PC-9 (cell line): ENCODE measurements at regions not wholly inside any gene's neighbourhood (a gene's known extent, or its start where the extent isn't known, plus 50 kb on each side); places are given as distances from the start of the nearest gene placed in this dataset.
A peak's percentile ranks its signal among the peaks of the same experiment; 100 is the strongest.

Experiments
- BruUV-seq: library from RNA; stranded (reverse); fragments of 400-500 nt; replicated peaks from 2 replicates; lab custom pipeline; 2021; lab: Mats Ljungman, UMichigan
- CTCF ChIA-PET: fragments of 300-600 bp; sonication (Branson Sonifier 250); formaldehyde crosslinking; loops from one replicate; lab custom pipeline; 2022; ENCODE audit warnings: antibody characterized with exemption; lab: Charles Lee
- POLR2A ChIA-PET: fragments of 300-600 bp; sonication (Branson Sonifier 250); formaldehyde crosslinking; loops from one replicate; lab custom pipeline; 2022; ENCODE audit warnings: antibody characterized with exemption; ENCODE audit not compliant: unreplicated experiment; lab: Charles Lee
- DNase-seq, 2 experiments: peaks; one replicate each; pipeline versions ENCODE4 v3.0.0 to v3.0.0-alpha.2; 2015 to 2022; ENCODE audit warnings: mixed read lengths in 1 of 2
- H2AFZ ChIP-seq: fragments of 200-600 bp; sonication (generic); 2 replicates; pipeline ENCODE4 v1.8.1; 2017; ENCODE audit warnings: antibody characterized with exemption
- H3F3A ChIP-seq: fragments of 200-600 bp; sonication (generic); 2 replicates; pipeline ENCODE4 v1.8.1; 2017; ENCODE audit warnings: antibody characterized with exemption, mild to moderate bottlenecking, low read depth; ENCODE audit not compliant: insufficient read depth
- H3K27ac ChIP-seq: fragments of 200-600 bp; sonication (generic); 2 replicates; pipeline ENCODE4 v1.6.1; 2016; ENCODE audit warnings: mixed run types
- H3K27me3 ChIP-seq: fragments of 200-600 bp; sonication (generic); 2 replicates; pipeline ENCODE4 v1.6.1; 2016; ENCODE audit warnings: low read depth, mixed run types; ENCODE audit not compliant: insufficient read depth
- H3K36me3 ChIP-seq: fragments of 200-600 bp; sonication (generic); 2 replicates; pipeline ENCODE4 v1.6.1; 2016; ENCODE audit warnings: low read depth, mixed run types
- H3K4me1 ChIP-seq: fragments of 200-600 bp; sonication (generic); replicated peaks from 2 replicates; pipeline ENCODE4 v1.6.1; 2016; ENCODE audit warnings: mixed run types; ENCODE audit not compliant: insufficient read depth
- H3K4me2 ChIP-seq: fragments of 200-600 bp; sonication (generic); 2 replicates; pipeline ENCODE4 v1.6.1; 2017; ENCODE audit warnings: mixed run types
- H3K4me3 ChIP-seq: fragments of 200-600 bp; sonication (generic); 2 replicates; pipeline ENCODE4 v1.6.1; 2016; ENCODE audit warnings: mixed run types
- H3K79me2 ChIP-seq: fragments of 200-600 bp; sonication (generic); 2 replicates; pipeline ENCODE4 v1.6.1; 2017; ENCODE audit warnings: low read depth, mixed run types
- H3K9me2 ChIP-seq: fragments of 200-600 bp; sonication (generic); 2 replicates; pipeline ENCODE4 v1.8.1; 2017; ENCODE audit warnings: mild to moderate bottlenecking; ENCODE audit not compliant: insufficient read depth
- H3K9me3 ChIP-seq: fragments of 200-600 bp; sonication (generic); 2 replicates; pipeline ENCODE4 v1.8.1; 2016; ENCODE audit warnings: low read depth; ENCODE audit not compliant: insufficient read depth
- H4K20me1 ChIP-seq: fragments of 200-600 bp; sonication (generic); 2 replicates; pipeline ENCODE4 v1.8.1; 2017; ENCODE audit not compliant: insufficient read depth
- EZH2 ChIP-seq: fragments of 200-600 bp; sonication (generic); IDR thresholded peaks from 2 replicates; pipeline ENCODE4 v1.8.0; 2017; ENCODE audit warnings: antibody characterized with exemption, low read depth
- intact Hi-C: fragments of 100-400 bp; cut with micrococcal nuclease; formaldehyde crosslinking; loops from one replicate; pipeline ENCODE4 v1.10.0; 2022; ENCODE audit not compliant: unreplicated experiment
- TF ChIP-seq, protein P1 (sequence below): fragments of 200-600 bp; sonication (generic); conservative IDR thresholded peaks from 2 replicates; pipeline ENCODE4 v1.6.1; 2017; ENCODE audit warnings: mixed run types, antibody characterized with exemption, mild to moderate bottlenecking, moderate library complexity

DNA sequence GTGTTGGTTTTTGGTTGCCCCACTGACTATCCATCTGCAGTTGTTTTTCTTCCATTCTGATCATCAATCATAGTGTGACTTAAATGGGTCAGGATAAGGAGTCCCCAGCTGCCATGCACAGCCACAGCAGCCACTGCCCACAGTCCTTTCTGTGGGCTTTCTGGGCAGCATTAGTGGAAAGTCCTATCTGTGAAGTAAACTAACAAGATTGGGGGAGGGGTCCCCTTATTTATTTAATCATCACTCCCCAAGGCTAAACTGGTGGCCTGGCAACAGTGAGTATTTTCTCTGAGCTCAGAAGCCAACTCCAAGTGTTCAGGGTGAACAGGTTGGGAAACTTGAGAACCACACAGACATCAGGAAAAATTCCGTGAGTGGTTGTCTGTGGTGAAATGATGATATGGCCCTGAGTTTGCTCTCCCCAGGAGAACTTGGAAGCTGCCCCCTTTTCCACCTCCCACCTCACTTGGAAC, 145.0 kb downstream of the CCDC34 start:
- peaks cover 30% of the 10 kb centered on the region for H3K4me1 ChIP-seq
- peaks cover 12% of the 10 kb centered on the region; the same call in 1 of the 2 replicates for H3F3A ChIP-seq
- intact Hi-C loops = loop anchor here (5.0 to 10.0 kb wide), 2 partner anchors 177 to 229 kb away; no protein-coding TSS in a partner anchor
- peak overlapping the region; percentile 32 for H3K4me2 ChIP-seq
- no peaks in the 10 kb centered on the region for H3K9me3 ChIP-seq
- DNase-seq = no peak
- no peaks in the 10 kb centered on the region for H3K9me2 ChIP-seq
- ChIA-PET POLR2A (interaction anchor here (0.6 kb wide), 2 partner anchors 12 to 498 kb away, joined by 7 to 8 read pairs; no protein-coding TSS in a partner anchor), CTCF (no interaction called here)
- H3K27ac ChIP-seq = peak overlapping the region; percentile 68
- no peaks in the 10 kb centered on the region for H3K79me2 ChIP-seq
- no peaks in the 10 kb centered on the region for H4K20me1 ChIP-seq
- no peak overlapping the region for H2AFZ ChIP-seq
- TF ChIP-seq, protein P1, sequence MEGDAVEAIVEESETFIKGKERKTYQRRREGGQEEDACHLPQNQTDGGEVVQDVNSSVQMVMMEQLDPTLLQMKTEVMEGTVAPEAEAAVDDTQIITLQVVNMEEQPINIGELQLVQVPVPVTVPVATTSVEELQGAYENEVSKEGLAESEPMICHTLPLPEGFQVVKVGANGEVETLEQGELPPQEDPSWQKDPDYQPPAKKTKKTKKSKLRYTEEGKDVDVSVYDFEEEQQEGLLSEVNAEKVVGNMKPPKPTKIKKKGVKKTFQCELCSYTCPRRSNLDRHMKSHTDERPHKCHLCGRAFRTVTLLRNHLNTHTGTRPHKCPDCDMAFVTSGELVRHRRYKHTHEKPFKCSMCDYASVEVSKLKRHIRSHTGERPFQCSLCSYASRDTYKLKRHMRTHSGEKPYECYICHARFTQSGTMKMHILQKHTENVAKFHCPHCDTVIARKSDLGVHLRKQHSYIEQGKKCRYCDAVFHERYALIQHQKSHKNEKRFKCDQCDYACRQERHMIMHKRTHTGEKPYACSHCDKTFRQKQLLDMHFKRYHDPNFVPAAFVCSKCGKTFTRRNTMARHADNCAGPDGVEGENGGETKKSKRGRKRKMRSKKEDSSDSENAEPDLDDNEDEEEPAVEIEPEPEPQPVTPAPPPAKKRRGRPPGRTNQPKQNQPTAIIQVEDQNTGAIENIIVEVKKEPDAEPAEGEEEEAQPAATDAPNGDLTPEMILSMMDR = no peak
- no peaks in the 10 kb centered on the region for H3K27me3 ChIP-seq
- no peaks in the 10 kb centered on the region for H3K36me3 ChIP-seq
- H3K4me3 ChIP-seq = no peak overlapping the region
- TSS peak; percentile 31 for BruUV-seq

DNA sequence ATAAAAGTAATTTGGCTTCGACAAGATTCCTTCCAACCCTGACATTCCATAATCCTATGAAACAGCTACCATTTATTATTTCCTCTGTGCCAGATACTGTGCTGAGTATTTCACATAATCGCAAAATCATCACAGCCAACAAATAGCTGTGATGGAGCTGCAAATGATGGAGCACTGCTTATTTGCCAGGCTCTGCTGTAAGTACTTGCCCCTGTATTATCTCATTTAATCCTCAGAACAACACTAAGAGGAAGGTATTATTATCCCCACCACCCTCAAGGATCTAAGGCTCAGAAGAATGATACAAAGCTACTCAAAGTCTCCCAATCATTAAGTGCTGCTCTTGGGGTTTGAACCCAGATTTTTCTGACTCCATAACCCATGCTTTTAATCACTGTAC, 145.5 kb downstream of the CCDC34 start:
- TF ChIP-seq, protein P1 = no peak
- TF ChIP-seq EZH2 = no peak
- CTCF ChIA-PET = no interaction called here
- no peak overlapping the region for H3K4me3 ChIP-seq
- peak overlapping the region; percentile 32 for H3K4me2 ChIP-seq
- intact Hi-C loops = loop anchor here (5.0 to 10.0 kb wide), 2 partner anchors 177 to 230 kb away; no protein-coding TSS in a partner anchor
- peaks cover 16% of the 10 kb centered on the region; the same call in 1 of the 2 replicates for H3F3A ChIP-seq
- H3K4me1 ChIP-seq = peaks cover 35% of the 10 kb centered on the region
- H4K20me1 ChIP-seq = no peaks in the 10 kb centered on the region
- POLR2A ChIA-PET = interaction anchor here (0.6 kb wide), 1 partner anchor 12 kb away, joined by 7 read pairs; no protein-coding TSS in a partner anchor
- H3K79me2 ChIP-seq = no peaks in the 10 kb centered on the region
- H3K9me3 ChIP-seq = no peaks in the 10 kb centered on the region
- H3K9me2 ChIP-seq = no peaks in the 10 kb centered on the region
- no peaks in the 10 kb centered on the region for H3K36me3 ChIP-seq
- peak overlapping the region; percentile 68 for H3K27ac ChIP-seq
- no peaks in the 10 kb centered on the region for H3K27me3 ChIP-seq
- no peak overlapping the region for H2AFZ ChIP-seq
- no TSS peak for BruUV-seq
- DNase-seq = no peak

DNA sequence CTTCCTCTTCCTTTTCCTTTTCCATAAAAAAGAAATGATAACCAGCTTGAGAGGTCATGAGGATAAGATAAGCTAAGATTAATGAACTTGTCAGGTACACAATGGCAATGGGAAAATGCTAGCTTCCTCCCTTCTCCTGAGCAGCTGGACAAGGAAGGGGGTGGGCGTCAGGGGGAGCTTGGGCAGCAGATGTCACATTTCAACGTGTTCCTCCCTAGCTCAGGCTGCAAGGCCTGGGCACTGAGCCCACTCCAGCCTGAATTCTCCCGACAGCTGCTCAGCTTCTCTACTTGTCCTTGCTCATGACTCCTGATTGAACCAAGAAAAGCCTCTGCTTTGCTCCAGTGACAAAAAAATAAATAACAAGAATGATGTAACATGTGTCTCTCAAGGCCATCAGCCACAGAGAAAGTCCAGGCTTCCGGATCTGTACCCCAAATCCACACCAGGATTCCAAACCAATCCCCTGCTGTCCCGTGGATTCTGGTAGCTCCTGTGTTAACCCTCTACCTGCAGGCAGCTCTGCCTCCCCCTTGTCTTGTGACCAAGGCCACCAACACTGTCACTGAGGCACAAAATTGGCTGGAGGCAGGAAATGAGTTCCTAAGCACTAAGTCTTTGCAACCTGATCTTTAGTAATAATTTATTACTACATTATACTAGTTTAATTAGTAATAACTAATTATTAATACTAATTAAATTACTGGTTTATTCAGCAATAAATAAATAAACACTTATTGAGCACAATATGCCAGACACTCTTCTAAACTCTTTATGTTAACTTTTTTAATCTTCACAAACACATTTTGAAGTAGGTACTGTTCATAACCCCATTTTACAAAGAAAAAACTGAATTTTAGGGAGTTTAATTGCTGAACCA, 146.5 kb downstream of the CCDC34 start:
- ChIA-PET POLR2A (interaction anchor here (0.5 to 0.7 kb wide), 2 partner anchors 17 to 1522 kb away, joined by 3 to 7 read pairs; no protein-coding TSS in a partner anchor), CTCF (interaction anchor here (0.6 kb wide), 1 partner anchor 258 kb away, joined by 3 read pairs; no protein-coding TSS in a partner anchor)
- no peaks in the 10 kb centered on the region for H3K79me2 ChIP-seq
- no peak overlapping the region for H2AFZ ChIP-seq
- H3K27ac ChIP-seq = no peak overlapping the region
- no peaks in the 10 kb centered on the region for H3K36me3 ChIP-seq
- no peaks in the 10 kb centered on the region for H3K9me2 ChIP-seq
- no peaks in the 10 kb centered on the region for H4K20me1 ChIP-seq
- intact Hi-C loops = loop anchor here (5.0 to 10.0 kb wide), 2 partner anchors 178 to 231 kb away; no protein-coding TSS in a partner anchor
- H3K4me2 ChIP-seq = no peak overlapping the region
- H3K27me3 ChIP-seq = no peaks in the 10 kb centered on the region
- H3K9me3 ChIP-seq = no peaks in the 10 kb centered on the region
- H3K4me3 ChIP-seq = no peak overlapping the region
- TSS peak; percentile 48 for BruUV-seq
- TF ChIP-seq, protein P1 = no peak
- TF ChIP-seq EZH2 = no peak
- no peak for DNase-seq
- peaks cover 16% of the 10 kb centered on the region; the same call in 1 of the 2 replicates for H3F3A ChIP-seq
- peaks cover 39% of the 10 kb centered on the region for H3K4me1 ChIP-seq
